ENCODE measurements at regions not wholly inside any gene's neighbourhood (a gene's known extent, or its start where the extent isn't known, plus 50 kb on each side); places are given as distances from the start of the nearest gene placed in this dataset.

DNA sequence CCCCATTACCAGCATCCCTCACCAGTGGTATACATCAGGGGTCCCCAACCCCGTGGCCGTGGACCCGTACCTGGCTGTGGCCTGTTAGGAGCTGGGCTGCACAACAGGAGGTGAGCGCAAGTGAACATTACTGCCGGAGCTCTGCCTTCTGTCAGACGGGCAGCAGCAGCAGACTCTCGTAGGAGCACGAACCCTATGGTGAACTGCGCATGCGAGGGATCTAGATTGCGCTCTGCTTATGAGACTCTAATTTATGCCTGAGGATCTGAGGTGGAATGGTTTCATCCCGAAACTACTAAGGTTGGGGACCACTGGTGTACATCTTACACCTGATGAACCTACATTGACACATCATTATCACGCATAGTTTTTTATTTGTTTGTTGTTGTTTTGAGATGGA lies 52.8 kb upstream of the DHX15 start:
- no peak for DNase-seq

- DNase-seq = no peak
These were observed 54.1 kb upstream of the DHX15 start for GRCh38 chr4:24638396-24638875.

DNA sequence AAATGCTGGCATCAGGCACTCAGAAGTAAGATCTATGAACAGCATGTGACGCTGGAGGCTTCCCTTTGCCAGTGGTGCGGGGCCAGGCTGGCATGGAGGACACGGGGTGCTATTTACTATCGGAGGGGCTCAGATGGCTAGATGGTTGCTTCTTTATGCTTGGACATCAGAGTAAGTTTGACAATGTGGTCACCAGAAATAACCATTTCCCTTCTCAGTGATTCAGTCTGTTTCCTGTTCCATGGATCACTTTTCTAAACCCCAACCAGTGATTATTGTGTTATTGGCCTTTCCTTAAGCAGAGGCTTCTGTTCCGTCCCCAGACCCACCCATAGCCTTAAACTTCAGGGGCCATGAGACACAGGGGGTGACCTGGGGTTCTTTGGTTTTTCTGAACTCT lies 55.4 kb upstream of the DHX15 start:
- no peak for DNase-seq

- DNase-seq = no peak
These were observed 56.0 kb upstream of the DHX15 start for GRCh38 chr4:24640366-24640765.

DNA sequence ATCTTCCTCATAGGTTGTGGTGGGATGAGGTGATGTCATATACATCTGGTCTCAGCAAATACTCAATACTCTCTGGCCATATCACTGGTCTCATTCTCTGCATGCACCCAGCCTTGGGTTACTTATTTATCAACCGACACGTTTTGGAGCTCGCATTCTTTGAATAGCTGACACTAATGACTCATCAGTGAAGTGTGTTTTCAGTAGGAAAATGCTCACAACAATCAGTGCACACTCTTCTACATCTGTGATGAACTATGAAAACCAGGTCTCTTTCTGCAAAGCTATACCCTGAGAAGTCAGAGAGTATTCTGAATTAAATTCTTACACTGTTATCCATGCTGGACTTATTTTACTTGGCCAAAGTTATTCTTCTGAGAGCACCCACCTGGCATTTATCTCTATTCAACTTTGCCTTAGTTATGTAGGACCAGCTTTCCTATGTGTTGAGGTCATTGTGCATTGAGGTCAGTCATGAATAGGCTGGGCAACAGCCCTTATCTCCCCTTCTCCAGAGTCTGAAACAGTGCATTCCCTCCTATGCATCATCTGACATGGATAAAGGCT lies 58.7 kb upstream of the DHX15 start:
- no peak for DNase-seq

- no peak for DNase-seq
These were observed 59.6 kb upstream of the DHX15 start for GRCh38 chr4:24643774-24644520.

DNA sequence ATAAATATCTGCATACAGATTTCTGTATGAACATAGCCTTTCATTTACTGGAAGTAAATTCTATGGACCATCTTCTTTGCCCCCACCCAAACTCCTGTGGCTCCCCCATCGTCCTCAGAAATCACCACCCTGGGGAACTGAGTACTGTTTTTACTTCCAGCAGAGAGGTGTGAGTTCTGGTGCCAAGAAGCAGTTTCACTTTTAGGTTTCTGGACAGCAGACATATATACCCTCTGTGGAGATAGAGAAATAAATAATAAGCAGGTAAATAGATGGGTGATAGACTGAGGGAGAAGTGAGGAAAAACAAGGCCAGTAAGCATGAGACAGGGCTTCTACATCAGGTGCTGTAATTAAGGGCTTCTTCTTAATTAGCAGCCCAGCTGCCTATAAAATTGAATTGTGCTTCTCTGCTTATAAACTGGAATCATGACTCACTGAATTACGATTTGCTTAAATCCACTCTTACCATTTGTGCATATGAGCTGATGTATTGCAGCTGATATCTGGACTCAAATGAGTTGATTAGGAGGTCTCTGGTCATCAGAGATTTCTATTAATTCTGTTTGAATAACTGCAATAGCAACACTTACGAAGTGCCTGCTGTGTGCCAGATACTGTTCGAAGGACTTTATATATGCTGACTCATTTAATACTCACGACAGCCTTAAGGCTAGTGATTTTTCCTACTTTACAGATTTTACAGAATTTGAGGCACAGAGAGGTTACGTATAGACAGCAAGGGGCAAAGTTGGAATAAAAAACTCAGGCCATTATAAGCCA lies 60.8 kb upstream of the DHX15 start:
- no peak for DNase-seq

GRCh38 chr4:24645765-24646550 lies 61.6 kb upstream of the DHX15 start:
- no peak for DNase-seq

DNA sequence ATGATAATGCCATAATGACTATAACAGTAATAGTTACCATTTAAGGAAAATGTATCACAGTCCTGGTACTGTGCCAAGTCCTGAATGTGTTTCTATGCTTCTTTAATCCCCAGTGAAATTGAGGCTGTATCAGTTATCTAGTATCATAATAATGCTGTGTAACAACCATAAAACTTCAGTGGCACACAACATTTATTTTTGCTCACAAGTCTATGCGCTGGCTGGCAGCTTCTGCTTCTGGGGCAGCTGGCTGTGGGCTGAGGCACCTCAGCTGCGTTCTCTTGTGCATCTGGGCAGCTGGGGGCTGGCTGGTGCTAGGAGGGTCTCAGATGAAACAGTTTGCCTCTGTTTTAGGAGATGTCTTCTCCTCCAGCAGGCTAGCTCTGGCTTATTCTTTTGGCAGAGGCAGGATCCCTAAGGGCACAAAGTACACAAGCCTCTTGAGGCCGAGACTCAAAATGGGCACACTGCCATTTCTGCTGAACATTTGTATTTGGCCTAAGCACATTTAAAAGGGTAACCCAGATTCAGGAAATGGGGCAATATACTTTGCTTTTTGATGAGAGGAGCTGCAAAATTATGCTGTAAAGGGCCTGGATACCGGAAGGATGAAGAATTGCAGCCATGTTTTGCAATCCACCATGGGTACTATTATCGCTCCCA lies 62.6 kb upstream of the DHX15 start:
- DNase-seq = no peak

DNA sequence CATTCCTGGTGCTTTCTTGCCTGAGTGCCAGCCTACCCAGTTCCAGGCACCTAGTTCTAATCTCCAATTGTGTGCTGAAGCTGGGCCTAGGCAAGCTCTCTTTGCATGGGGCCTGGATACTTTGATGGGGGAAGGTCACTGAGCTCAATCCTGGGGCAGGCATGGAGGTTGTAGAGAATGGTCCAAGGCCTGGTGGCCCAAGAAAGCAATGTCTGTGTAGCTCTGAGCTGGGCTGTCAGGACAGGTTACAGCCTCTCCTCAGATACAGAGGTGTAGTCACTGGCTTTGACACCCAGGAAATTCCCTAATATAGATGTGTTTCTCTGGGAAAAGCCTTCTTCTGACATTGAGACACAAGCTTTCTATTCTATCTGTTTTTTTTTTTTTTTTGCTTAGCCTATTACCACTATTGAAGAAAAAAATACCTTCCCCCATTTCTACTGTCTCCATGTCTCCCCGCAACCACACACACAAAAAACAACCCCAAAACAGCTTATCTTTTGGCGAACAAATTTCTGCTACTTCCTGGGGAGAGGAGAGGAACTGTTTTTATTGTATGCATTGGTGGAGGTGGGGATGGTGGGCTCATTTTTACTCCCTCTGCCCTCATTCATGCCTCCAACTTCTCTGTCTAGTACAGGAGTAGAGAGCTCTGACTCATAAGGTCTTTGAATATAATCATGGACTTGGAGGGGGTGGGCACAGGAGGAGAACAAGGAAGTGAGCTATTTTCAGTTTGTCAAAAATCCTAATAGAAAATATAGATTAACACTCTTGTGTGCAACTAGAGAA lies 66.7 kb upstream of the DHX15 start:
- peak; percentile 28 for DNase-seq

GRCh38 chr4:24655326-24655725 lies 71.0 kb upstream of the DHX15 start:
- DNase-seq = no peak

DNA sequence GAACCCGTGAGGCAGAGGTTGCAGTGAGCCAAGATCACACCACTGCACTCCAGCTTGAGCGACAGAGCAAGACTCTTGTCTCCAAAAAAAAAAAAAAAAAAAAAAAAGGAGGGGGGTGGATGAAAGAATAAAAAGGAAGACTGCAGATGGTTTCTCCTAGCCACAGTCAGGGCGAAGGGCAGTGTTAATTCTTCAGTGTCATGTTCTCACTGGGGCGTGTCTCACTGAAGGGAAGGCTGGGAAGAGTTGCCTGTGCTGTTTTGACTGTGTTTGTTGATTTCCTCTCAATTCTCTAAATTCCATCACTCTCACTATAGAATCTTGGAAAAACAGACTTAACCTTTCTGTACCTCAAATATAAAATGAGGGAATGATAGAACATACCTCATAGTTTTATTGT lies 71.6 kb upstream of the DHX15 start:
- peak; percentile 15 for DNase-seq

DNA sequence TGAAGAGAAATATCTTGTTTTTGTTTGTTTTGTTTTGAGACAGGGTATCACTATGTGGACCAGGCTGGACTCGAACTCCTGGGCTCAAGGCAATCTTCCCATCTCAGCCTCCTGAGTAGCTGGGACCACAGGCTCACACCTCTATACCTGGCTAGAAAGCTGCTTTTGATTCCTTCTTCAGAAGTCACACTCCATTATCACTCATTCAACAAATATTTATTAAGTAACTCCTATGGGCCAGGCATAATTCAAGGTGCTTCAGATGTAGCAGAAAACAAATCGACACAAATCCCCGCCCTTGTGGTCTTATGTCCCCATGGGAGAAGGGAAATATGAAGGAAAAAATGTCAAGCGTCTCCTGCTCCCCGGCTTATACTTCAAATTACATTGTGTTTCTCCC lies 72.6 kb upstream of the DHX15 start:
- no peak for DNase-seq

- DNase-seq = peak; percentile 83
These were observed 73.6 kb upstream of the DHX15 start for GRCh38 chr4:24657768-24658617.

GRCh38 chr4:24659241-24659961 lies 75.0 kb upstream of the DHX15 start:
- no peak for DNase-seq

GRCh38 chr4:24662056-24662455 lies 77.7 kb upstream of the DHX15 start:
- no peak for DNase-seq

GRCh38 chr4:24662542-24662941 lies 78.2 kb upstream of the DHX15 start:
- DNase-seq = no peak

GRCh38 chr4:24664956-24665355 lies 80.6 kb upstream of the DHX15 start:
- DNase-seq = no peak

- no peak for DNase-seq
These were observed 82.0 kb upstream of the DHX15 start for GRCh38 chr4:24666316-24666715.
